ENCODE measurements at regions not wholly inside any gene's neighbourhood (a gene's known extent, or its start where the extent isn't known, plus 50 kb on each side); places are given as distances from the start of the nearest gene placed in this dataset.

GRCh38 chr6:106847116-106847515, 127.4 kb downstream of the CD24 start:
- intact Hi-C loops (cut with micrococcal nuclease; ENCODE audit: unreplicated experiment): no loop called here
- DNase-seq: no peak
- ChIA-PET CTCF (no interaction called here), POLR2A (no interaction called here)
- Mint-ChIP-seq H3K36me3 (ENCODE audit: insufficient read depth, unreplicated experiment) (no peaks in the 10 kb centered on the region), H3K4me1 (ENCODE audit: low read depth, unreplicated experiment) (no peaks in the 10 kb centered on the region), H3K27ac (ENCODE audit: unreplicated experiment) (no peak overlapping the region), H3K4me3 (ENCODE audit: unreplicated experiment) (no peak overlapping the region), H3K27me3 (ENCODE audit: insufficient read depth, unreplicated experiment) (no peaks in the 10 kb centered on the region), H3K9me3 (ENCODE audit: unreplicated experiment) (no peaks in the 10 kb centered on the region)
- no peaks in the 10 kb centered on the region for H3K36me3 ChIP-seq (ENCODE audit: control insufficient read depth, insufficient read depth, low read length)
- no TSS peak for BruUV-seq (replicated peaks)
- TF ChIP-seq CTCF (IDR thresholded peaks at IDR 0.05; ENCODE audit: insufficient read depth in 1 of 2, low read depth in 1 of 2, low read length in 1 of 2, severe bottlenecking in 1 of 2, unreplicated experiment in 1 of 2): no peak
- H3K4me1 ChIP-seq: no peaks in the 10 kb centered on the region
- H3K4me3 ChIP-seq (ENCODE audit: low read depth, low read length): no peak overlapping the region
- 0 out of 2 replicates have a peak, but pooled peaks cover under 1% of the 10 kb centered on the region for H3K9me3 ChIP-seq
- no peaks in the 10 kb centered on the region for H3K27me3 ChIP-seq (replicated peaks; ENCODE audit: control insufficient read depth, insufficient read depth, low read length)

GRCh38 chr6:106844930-106845329, 129.6 kb downstream of the CD24 start:
- no peaks in the 10 kb centered on the region for H3K9me3 ChIP-seq
- intact Hi-C loops (cut with micrococcal nuclease; ENCODE audit: unreplicated experiment): no loop called here
- no peaks in the 10 kb centered on the region for H3K36me3 Mint-ChIP-seq (ENCODE audit: insufficient read depth, unreplicated experiment)
- no peaks in the 10 kb centered on the region for H3K9me3 Mint-ChIP-seq (ENCODE audit: unreplicated experiment)
- POLR2A ChIA-PET: no interaction called here
- no peak for TF ChIP-seq CTCF (IDR thresholded peaks at IDR 0.05; ENCODE audit: insufficient read depth in 1 of 2, low read depth in 1 of 2, low read length in 1 of 2, severe bottlenecking in 1 of 2, unreplicated experiment in 1 of 2)
- no peaks in the 10 kb centered on the region for H3K4me1 Mint-ChIP-seq (ENCODE audit: low read depth, unreplicated experiment)
- H3K4me1 ChIP-seq: no peaks in the 10 kb centered on the region
- CTCF ChIA-PET: no interaction called here
- DNase-seq: no peak
- no TSS peak for BruUV-seq (replicated peaks)
- H3K4me3 Mint-ChIP-seq (ENCODE audit: unreplicated experiment): no peak overlapping the region
- no peaks in the 10 kb centered on the region for H3K27me3 ChIP-seq (replicated peaks; ENCODE audit: control insufficient read depth, insufficient read depth, low read length)
- H3K36me3 ChIP-seq (ENCODE audit: control insufficient read depth, insufficient read depth, low read length): no peaks in the 10 kb centered on the region
- no peak overlapping the region for H3K27ac Mint-ChIP-seq (ENCODE audit: unreplicated experiment)
- H3K4me3 ChIP-seq (ENCODE audit: low read depth, low read length): no peak overlapping the region
- no peaks in the 10 kb centered on the region for H3K27me3 Mint-ChIP-seq (ENCODE audit: insufficient read depth, unreplicated experiment)

- POLR2A ChIA-PET: no interaction called here
These were observed 141.6 kb downstream of the CD24 start for GRCh38 chr6:106832766-106833510.

More at GRCh38 chr6:106832766-106833510, 141.6 kb downstream of the CD24 start:
- Histone ChIP-seq H3K4me1 (0 out of 2 replicates have a peak, but pooled peaks cover 4% of the 10 kb centered on the region), H3K9me3 (no peaks in the 10 kb centered on the region), H3K36me3 (ENCODE audit: control insufficient read depth, insufficient read depth, low read length) (no peaks in the 10 kb centered on the region), H3K4me3 (ENCODE audit: low read depth, low read length) (no peak overlapping the region), H3K27me3 (replicated peaks; ENCODE audit: control insufficient read depth, insufficient read depth, low read length) (no peaks in the 10 kb centered on the region)
- intact Hi-C loops (cut with micrococcal nuclease; ENCODE audit: unreplicated experiment): no loop called here
- TF ChIP-seq CTCF (IDR thresholded peaks at IDR 0.05; ENCODE audit: insufficient read depth in 1 of 2, low read depth in 1 of 2, low read length in 1 of 2, severe bottlenecking in 1 of 2, unreplicated experiment in 1 of 2): no peak
- H3K36me3 Mint-ChIP-seq (ENCODE audit: insufficient read depth, unreplicated experiment): no peaks in the 10 kb centered on the region
- peaks cover 7% of the 10 kb centered on the region for H3K27me3 Mint-ChIP-seq (ENCODE audit: insufficient read depth, unreplicated experiment)
- no TSS peak for BruUV-seq (replicated peaks)
- peaks cover 27% of the 10 kb centered on the region for H3K9me3 Mint-ChIP-seq (ENCODE audit: unreplicated experiment)
- no peak overlapping the region for H3K4me3 Mint-ChIP-seq (ENCODE audit: unreplicated experiment)
- no peak for DNase-seq
- H3K4me1 Mint-ChIP-seq (ENCODE audit: low read depth, unreplicated experiment): no peaks in the 10 kb centered on the region
- no peak overlapping the region for H3K27ac Mint-ChIP-seq (ENCODE audit: unreplicated experiment)
- CTCF ChIA-PET: no interaction called here

All from Caco-2 (cell line).